ENCODE measurements at regions not wholly inside any gene's neighbourhood (a gene's known extent, or its start where the extent isn't known, plus 50 kb on each side); places are given as distances from the start of the nearest gene placed in this dataset.

DNA sequence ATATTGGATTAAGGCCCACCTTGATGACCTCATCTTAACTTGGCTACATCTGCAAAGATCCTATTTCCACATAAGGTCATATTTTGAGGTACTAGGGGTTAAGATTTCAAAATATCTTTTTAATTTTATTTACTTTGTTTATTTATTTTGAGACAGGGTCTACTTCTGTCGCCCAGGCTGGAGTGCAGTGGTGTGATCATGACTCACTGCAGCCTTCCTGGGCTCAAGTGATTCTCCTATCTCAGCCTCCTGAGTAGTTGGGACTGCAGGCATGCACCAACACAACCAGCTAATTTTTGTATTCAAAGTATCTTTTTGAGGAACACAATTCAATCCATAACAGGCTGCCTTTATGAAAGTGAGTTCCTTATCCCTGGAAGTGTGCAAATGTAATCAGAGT is 212.3 kb downstream of the PALM2AKAP2 start:
- CTCF ChIA-PET: no interaction called here
- H3K27me3 Mint-ChIP-seq (ENCODE audit: unreplicated experiment): no peaks in the 10 kb centered on the region
- intact Hi-C loops (cut with micrococcal nuclease; ENCODE audit: unreplicated experiment): no loop called here
- H3K27ac Mint-ChIP-seq (ENCODE audit: unreplicated experiment): no peak overlapping the region
- TF ChIP-seq CTCF (IDR thresholded peaks at IDR 0.05; ENCODE audit: unreplicated experiment): no peak
- no TSS peak for BruUV-seq (replicated peaks)
- H3K36me3 Mint-ChIP-seq (ENCODE audit: insufficient read depth, unreplicated experiment): no peaks in the 10 kb centered on the region
- no peaks in the 10 kb centered on the region for H3K4me1 Mint-ChIP-seq (ENCODE audit: low read depth, unreplicated experiment)
- no peaks in the 10 kb centered on the region for H3K9me3 Mint-ChIP-seq (ENCODE audit: low read depth, unreplicated experiment)
- no peak for DNase-seq
- no peak overlapping the region for H3K4me3 Mint-ChIP-seq (ENCODE audit: low read depth, unreplicated experiment)

GRCh38 chr9:109993250-109993978 is 213.4 kb downstream of the PALM2AKAP2 start:
- Mint-ChIP-seq H3K4me1 (ENCODE audit: low read depth, unreplicated experiment) (no peaks in the 10 kb centered on the region), H3K36me3 (ENCODE audit: insufficient read depth, unreplicated experiment) (no peaks in the 10 kb centered on the region), H3K4me3 (ENCODE audit: low read depth, unreplicated experiment) (no peak overlapping the region), H3K9me3 (ENCODE audit: low read depth, unreplicated experiment) (no peaks in the 10 kb centered on the region), H3K27me3 (ENCODE audit: unreplicated experiment) (no peaks in the 10 kb centered on the region), H3K27ac (ENCODE audit: unreplicated experiment) (no peak overlapping the region)
- CTCF ChIA-PET: interaction anchor here (0.7 kb wide), 1 partner anchor 217 kb away, joined by 9 read pairs; no protein-coding TSS in a partner anchor
- TF ChIP-seq CTCF (IDR thresholded peaks at IDR 0.05; ENCODE audit: unreplicated experiment): no peak
- no peak for DNase-seq
- BruUV-seq (replicated peaks): no TSS peak
- intact Hi-C loops (cut with micrococcal nuclease; ENCODE audit: unreplicated experiment): no loop called here

DNA sequence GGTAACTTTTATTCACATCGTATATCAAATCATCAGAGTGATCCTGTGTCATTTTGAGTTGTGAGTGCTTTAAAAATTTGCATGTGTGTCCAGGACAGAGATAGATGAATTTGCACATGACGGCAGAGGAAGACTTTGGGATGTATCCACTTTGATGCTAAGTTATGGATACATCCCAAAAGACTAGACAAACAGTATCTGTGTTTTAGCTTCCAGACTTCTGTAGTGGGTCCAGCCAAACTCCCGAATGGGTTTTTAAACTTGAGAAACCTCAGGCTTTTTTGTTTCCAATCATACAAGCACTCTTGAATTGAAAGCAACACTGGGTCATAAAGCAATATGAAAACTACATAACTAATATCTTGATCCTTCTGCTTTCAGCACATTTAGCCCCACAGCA is 213.8 kb downstream of the C9orf152 start:
- TF ChIP-seq CTCF (IDR thresholded peaks at IDR 0.05; ENCODE audit: unreplicated experiment): no peak
- H3K27ac Mint-ChIP-seq (ENCODE audit: unreplicated experiment): no peak overlapping the region
- H3K27me3 Mint-ChIP-seq (ENCODE audit: unreplicated experiment): no peaks in the 10 kb centered on the region
- H3K4me3 Mint-ChIP-seq (ENCODE audit: low read depth, unreplicated experiment): no peak overlapping the region
- CTCF ChIA-PET: interaction anchor here (0.7 kb wide), 1 partner anchor 216 kb away, joined by 9 read pairs; no protein-coding TSS in a partner anchor
- H3K4me1 Mint-ChIP-seq (ENCODE audit: low read depth, unreplicated experiment): no peaks in the 10 kb centered on the region
- intact Hi-C loops (cut with micrococcal nuclease; ENCODE audit: unreplicated experiment): no loop called here
- H3K9me3 Mint-ChIP-seq (ENCODE audit: low read depth, unreplicated experiment): no peaks in the 10 kb centered on the region
- BruUV-seq (replicated peaks): no TSS peak
- DNase-seq: no peak
- H3K36me3 Mint-ChIP-seq (ENCODE audit: insufficient read depth, unreplicated experiment): no peaks in the 10 kb centered on the region

DNA sequence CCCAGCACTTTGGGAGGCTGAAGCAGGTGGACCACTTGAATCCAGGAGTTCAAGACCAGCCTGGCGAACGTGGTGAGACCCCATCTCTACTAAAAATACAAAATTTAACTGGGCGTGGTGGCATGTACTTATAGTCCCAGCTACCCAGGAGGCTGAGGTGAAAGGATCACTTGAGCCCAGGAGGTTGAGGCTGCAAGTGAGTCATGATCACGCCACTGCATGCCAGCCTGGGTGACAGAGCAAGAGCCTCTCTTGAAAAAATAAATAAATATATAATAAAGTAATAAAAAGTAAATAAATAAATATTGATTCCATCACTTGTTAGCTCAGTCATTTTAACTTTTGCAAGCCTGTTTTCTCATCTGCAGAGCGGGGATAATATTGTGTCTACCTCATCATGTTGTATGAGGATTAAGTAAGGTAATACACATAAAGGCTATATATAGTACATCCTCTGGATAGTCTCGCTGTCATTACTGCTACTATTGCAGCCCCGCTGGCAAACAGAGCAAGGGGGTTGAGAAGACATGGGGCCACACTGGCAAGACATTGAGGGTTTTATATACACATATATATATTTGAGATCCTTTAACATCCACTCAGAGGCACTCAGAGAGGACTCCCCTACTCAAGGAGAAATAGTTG is 210.9 kb downstream of the C9orf152 start:
- no peak for DNase-seq
- no peaks in the 10 kb centered on the region for H3K27me3 Mint-ChIP-seq (ENCODE audit: unreplicated experiment)
- intact Hi-C loops (cut with micrococcal nuclease; ENCODE audit: unreplicated experiment): no loop called here
- no peaks in the 10 kb centered on the region for H3K4me1 Mint-ChIP-seq (ENCODE audit: low read depth, unreplicated experiment)
- H3K4me3 Mint-ChIP-seq (ENCODE audit: low read depth, unreplicated experiment): no peak overlapping the region
- H3K9me3 Mint-ChIP-seq (ENCODE audit: low read depth, unreplicated experiment): no peaks in the 10 kb centered on the region
- BruUV-seq (replicated peaks): no TSS peak
- no peak overlapping the region for H3K27ac Mint-ChIP-seq (ENCODE audit: unreplicated experiment)
- TF ChIP-seq CTCF (IDR thresholded peaks at IDR 0.05; ENCODE audit: unreplicated experiment): no peak
- H3K36me3 Mint-ChIP-seq (ENCODE audit: insufficient read depth, unreplicated experiment): no peaks in the 10 kb centered on the region
- CTCF ChIA-PET: interaction anchor here (1.1 kb wide), 1 partner anchor 20 kb away, joined by 3 read pairs; no protein-coding TSS in a partner anchor
